ENCODE measurements at regions not wholly inside any gene's neighbourhood (a gene's known extent, or its start where the extent isn't known, plus 50 kb on each side); places are given as distances from the start of the nearest gene placed in this dataset.

GRCh38 chr11:80255021-80255420 lies 814.2 kb upstream of the TENM4 start:
- no peak for DNase-seq (ENCODE audit: low spot score)

GRCh38 chr11:80241766-80242165 lies 800.9 kb upstream of the TENM4 start:
- no peak for DNase-seq (ENCODE audit: low spot score)

- no peak for DNase-seq (ENCODE audit: low spot score)
Observed at GRCh38 chr11:80240245-80240644, 799.4 kb upstream of the TENM4 start.

GRCh38 chr11:80239217-80239616 lies 798.4 kb upstream of the TENM4 start:
- DNase-seq (ENCODE audit: low spot score) = no peak

DNA sequence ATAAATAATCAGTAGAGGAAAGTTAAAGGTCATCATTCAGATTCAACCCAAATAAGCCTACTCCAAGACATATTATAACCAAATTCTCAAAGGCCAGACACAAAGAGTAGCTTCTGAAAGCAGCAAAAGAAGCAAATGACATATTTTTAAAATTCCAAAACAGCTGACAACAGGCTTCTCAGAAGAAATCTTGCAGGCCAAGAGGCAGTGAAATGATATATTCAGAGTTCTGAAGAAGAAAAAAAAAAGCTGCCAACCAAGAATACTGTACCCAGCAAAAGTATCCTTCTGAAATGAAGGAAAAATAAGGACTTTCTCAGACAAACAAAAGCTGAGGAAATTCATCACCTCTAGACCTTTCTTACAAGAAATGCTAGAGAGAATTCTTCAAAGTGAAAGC lies 787.1 kb upstream of the TENM4 start:
- no peak for DNase-seq (ENCODE audit: low spot score)

- DNase-seq (ENCODE audit: low spot score) = no peak
Observed at GRCh38 chr11:80214413-80214812, 773.6 kb upstream of the TENM4 start.

DNA sequence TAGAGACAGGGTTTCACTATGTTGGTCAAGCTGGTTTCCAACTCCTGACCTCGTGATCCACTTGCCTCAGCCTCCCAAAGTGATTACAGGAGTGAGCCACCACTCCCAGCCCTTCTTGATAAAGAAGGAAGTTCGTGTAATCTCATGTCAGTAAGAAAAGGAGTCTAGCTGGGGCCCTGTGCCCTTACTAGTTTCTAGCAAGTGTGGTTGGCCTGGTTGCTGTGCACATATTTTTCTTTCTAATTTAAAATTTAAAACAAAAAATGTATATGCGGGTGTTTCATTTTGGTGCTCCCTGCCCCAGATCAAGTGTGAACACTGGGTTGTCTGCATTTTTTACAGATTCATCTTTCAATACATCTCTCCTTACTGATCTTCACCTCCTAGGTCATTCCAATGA lies 770.8 kb upstream of the TENM4 start:
- no peak for DNase-seq (ENCODE audit: low spot score)

DNA sequence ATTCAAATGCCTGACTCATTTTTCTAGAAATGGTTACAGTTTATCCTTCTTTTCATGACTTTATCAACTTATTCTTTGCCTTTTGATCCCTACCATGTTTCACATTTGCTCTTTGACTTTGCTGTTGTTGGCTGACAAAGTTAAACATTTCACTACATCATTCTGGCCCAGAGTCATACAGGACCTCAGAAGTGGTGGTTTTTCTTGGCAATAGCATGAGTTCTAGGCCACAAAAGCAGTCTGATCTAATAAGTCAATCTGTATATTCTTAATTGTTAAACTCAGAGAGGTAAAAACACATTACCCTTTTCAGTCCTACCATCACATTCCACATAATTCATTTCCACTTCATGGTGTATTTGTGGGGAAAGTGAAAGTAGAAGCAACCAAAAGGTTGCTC lies 763.2 kb upstream of the TENM4 start:
- DNase-seq (ENCODE audit: low spot score) = no peak

GRCh38 chr11:80196932-80197554 lies 756.2 kb upstream of the TENM4 start:
- no peak for DNase-seq (ENCODE audit: low spot score)

DNA sequence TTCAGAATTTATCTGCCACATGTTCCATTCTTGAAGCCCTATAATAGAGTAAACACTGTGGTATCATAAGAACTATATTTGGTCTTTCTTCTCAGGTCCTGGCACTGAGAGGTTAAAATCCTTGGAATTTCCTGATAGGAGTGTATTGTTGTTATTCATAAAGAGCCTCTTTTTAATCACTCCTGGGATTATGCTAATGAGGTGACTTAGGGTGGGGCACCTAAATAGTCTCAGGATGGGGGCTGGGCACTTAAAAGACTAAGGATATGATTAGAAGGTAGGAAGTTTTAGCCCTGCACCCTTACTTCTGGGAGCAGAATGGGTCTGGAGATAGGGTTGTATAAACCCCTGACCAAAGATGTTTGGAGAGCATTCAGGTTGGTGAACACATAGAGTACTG lies 755.2 kb upstream of the TENM4 start:
- no peak for DNase-seq (ENCODE audit: low spot score)

GRCh38 chr11:80194625-80195024 lies 753.8 kb upstream of the TENM4 start:
- DNase-seq (ENCODE audit: low spot score) = no peak

DNA sequence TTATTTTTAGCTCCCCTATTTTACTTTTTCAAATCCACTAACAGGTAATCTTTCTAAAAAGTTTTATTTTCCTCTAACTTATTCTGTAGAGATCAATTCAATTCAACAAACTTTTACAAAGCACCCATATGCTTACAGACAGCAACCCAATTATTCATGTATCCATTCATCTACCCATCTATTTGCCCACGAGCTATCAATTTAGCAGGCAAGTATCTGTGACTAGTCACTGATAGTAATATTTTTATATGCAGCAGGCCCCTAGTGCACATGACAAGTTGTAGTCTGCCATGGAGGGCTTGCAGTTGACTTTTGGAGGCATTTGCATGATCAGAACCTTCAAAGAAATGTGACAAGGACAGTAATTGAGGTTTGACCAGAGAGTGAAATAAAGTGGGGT lies 753.2 kb upstream of the TENM4 start:
- DNase-seq (ENCODE audit: low spot score) = no peak

DNA sequence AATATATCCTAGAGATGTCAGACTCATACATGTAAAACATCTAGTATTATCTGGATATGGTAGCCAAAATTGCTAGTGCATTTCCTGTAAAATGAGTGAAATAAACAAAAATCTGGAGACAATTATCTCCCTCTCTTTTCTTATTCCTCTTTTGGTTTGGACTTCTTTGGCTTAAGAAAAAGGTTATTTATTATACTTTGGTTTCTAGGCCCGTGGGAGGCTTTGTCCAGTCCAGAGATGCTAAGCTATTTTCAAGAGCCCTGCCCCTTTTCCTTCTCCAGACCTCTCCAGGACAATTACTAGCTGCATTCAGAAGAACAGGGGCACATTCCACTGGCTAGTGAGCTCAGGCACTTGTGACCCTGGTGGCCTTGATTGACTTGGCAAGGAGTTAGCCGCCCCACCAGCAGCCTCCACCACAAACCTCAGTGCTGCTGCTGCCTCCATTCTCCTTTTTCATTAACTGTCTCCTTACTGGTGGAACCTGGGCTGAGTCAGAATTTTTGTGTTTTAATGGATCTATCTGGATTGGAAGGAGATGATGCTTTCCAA lies 747.3 kb upstream of the TENM4 start:
- no peak for DNase-seq (ENCODE audit: low spot score)

DNA sequence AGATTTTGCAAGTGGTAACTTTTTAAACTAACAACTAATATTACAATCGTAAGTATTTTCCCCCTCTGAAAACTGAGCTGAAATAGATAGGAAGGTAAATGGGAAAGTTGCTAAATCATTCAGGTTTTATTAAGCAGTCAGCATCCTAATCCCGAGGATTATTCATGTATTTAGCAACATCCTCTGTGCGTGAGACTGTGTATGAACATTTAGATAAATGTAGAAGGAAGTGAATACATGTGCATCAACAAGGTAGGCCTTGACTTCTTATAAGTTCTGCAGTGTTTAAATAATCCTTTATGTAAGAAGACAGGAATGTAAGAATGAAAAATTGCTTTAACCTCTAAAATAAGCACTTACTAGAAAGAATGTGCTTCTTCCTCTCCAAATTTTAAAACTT lies 745.9 kb upstream of the TENM4 start:
- no peak for DNase-seq (ENCODE audit: low spot score)

DNA sequence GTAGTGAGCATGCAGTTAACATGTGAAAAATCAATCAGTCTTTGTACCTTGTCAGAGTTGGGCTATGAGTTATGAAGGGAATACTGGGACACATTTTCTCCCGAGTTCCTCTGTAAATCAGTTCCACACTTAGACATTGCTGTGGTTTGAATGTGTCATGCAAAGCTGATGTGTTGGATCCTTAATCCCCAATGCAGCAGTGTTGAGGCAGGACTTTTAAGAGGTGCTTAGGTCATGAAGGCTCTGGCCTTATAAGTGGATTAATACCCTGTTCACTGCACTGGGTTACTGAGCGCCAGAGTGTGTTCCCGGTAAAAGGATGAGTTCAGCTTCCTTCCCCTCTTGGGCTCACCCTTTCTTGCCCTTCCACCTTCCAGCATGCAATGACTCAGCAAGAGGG lies 742.1 kb upstream of the TENM4 start:
- DNase-seq (ENCODE audit: low spot score) = no peak

GRCh38 chr11:80173371-80174136 lies 732.7 kb upstream of the TENM4 start:
- no peak for DNase-seq (ENCODE audit: low spot score)

DNA sequence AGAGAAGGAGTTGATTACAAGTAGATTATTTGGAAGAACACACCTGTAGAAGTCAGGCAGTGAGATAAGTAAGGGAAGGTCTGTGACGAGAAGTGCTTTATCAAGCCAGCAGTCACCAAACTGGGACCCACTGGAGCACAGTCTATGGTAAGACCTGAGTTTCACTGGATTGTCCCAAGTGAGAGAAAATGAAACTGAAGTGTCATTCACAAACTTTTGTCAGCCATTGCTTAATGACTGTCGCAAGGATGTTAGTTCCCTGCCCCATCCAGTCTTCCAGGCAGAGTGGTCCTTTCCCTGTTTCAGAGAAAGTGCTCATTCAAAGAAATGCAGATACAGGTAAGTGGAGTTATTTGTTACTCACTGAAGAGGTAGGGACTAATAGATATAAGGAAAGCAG lies 728.0 kb upstream of the TENM4 start:
- no peak for DNase-seq (ENCODE audit: low spot score)

DNA sequence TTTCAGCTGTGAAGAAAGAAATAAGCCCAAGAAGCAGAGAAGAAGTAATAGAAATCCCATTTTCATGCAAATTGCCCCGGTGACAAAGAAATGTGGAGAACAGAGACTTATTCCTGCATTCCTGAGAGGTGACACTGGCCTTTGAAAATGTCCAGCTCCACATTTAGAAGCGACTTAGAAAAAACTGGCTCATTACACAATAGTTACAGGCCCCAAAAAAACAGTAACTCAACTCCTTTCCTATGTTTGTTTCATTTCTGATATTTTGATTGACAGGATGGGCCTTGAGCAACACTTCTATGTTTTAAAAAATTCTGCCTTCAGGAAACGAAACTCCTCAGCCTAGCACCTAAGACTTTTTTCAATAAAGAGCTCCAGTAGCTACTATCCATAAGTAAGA lies 726.9 kb upstream of the TENM4 start:
- DNase-seq (ENCODE audit: low spot score) = no peak

DNA sequence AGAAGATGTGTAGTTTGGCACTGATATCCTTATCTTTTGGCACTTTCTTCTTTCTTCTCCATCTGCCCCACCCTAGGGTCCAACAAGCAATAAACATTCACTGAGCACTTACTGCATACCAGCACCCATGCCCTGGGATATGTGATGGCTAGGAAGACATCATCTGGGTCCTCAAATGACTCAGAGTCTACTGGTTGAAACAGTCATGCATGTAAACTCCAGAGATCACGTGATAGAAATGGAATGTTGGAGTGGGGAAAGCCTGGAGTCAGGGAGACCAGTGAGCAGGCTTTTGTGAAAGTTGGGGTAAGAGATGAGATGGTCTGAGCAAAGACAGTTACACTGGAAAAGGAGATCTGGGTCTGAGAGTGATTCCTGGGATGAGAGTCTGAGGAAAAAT lies 724.9 kb upstream of the TENM4 start:
- no peak for DNase-seq (ENCODE audit: low spot score)

DNA sequence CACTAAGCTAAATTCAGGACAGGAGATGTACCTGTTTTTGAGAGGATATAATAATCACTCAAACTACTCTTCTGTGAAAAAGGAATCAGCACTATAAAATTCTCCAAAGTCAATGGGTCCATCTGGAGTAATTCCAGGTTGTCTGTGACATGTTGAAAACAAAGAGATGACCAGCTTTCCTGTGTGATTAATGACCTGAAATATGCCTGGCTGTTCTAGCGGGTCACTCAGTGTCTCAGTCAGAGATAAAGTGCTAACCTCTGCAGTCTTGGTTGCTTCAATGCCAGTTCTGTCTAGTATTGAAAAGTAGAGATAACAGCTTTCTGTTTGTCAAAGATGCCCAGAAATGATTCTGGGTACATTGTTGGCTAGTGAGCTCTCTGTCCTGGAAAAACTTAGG lies 722.6 kb upstream of the TENM4 start:
- DNase-seq (ENCODE audit: low spot score) = no peak

DNA sequence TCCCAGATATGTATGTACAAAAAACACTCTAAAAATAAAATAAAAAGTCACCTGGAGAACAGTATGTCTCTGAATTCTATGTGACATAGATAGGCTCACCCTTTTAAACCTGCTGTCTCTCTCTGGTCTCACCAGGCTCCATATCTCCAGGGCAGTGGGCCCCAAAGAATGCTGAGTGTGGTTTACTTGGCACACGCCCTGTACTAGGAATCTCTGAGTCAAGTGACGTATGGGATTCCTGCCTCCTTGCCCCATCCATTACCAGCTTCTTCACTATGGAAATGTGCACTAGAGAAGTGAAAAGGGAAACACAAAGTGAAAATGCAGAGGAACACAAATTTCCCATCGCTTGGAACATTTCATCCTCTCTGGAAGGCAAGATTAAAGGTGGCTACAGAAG lies 722.2 kb upstream of the TENM4 start:
- no peak for DNase-seq (ENCODE audit: low spot score)

DNA sequence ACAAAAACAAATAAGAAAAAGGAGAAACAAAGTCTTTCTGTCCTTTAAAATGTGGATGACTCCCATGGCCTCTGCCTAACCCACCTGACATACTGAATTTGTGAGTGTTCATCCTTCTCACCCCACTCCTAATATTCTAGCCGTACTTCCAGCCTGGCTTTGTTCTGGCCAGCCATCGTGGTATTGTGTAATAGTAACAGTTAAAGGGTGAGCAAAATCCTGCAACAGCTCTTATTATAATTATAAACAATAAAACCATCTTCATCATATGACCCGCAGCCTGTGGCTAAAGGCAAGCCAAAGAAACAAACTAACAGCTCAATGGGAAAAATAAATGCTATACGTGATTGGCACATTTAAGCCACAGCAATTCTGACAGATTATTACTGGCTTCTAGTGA lies 721.6 kb upstream of the TENM4 start:
- no peak for DNase-seq (ENCODE audit: low spot score)

DNA sequence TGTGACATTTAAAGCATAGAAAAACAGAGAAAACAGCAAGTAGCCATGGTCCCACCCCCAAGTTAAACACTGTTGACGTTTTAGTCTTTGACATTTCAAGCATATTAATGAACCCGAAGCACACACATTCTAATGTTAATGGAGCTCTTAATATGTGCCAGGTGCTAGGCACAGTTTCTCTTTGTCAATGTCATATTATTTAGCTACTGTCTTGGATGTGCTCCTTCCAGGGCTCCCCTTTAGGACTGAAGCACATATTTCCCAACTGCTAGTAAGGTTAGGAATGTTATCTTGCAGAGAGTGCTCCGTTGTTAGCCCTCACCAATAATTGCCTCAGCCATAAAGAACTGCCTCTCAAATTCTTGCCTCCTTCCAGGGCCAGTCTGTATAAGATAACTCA lies 716.6 kb upstream of the TENM4 start:
- no peak for DNase-seq (ENCODE audit: low spot score)

DNA sequence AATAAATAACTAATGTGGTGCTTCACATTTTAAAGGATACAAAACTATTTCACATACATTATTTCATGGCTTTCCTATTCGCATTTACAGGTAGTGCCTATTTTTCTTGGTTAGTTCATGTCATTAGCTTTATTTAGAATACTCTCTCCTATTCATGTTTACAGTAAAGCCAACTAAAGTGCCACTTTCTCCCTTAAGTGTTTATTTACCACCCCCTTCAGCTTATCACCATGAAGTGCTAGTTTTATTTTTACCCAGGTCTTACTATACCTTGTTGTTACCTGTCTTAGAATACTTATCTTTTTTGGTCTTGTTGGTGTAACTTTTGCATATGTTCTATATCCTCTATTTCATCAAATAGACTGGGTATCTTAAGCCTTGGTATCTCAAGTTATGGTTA lies 715.2 kb upstream of the TENM4 start:
- no peak for DNase-seq (ENCODE audit: low spot score)
